ENCODE measurements at regions not wholly inside any gene's neighbourhood (a gene's known extent, or its start where the extent isn't known, plus 50 kb on each side); places are given as distances from the start of the nearest gene placed in this dataset.

DNA sequence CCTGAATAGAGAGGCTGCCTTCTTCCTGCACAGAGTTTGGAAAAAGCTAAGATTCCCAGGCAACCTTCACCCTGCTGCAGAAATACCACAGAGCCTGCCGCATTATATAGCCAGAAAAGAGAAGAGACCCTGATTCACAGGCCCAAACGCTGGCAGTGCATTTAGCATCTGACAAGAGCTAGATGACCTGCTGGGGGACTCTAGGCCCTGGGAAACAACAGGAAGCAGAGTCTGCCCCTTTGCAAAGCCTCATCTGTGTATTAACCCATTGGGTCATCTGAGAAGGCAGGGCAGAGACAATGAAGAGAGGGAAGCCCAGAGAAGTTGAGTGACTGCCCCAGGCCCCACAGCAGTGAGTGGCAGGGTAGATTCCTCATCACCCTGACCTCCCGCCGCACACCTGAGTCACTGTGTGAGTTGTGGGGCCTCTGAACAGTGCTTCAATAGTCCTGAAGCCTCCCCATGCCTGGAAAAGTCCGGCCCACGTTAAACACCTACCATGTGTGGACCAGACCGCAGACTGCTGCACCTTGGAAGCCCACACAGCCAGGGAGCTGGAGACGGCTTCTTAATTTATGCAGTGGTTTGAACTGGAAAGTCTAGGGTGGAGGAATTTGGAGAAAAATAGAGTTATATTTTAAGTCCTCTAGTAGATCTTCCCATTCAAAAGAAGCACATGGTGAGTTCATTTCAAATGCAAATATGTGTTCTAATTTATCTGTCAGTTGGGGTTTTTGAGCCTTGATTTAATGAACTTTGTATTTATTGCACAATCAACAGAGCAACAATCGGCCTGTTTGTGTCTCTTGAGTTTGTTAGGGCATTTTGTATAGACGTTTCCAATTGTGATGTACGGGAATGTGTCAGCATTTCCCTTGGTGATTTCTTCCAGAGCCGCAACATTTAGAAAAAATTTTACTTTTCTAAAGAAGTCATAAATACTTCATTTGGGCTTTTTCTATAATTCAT, 80.4 kb upstream of the GPR26 start:
- no peak for ATAC-seq
- Histone ChIP-seq H3K4me3 (no peak overlapping the region), H3K27me3 (peaks cover 14 to 61% of the 10 kb centered on the region in 2 donors), H3K27ac (no peak overlapping the region), H3K9me3 (no peaks in the 10 kb centered on the region), H3K36me3 (no peaks in the 10 kb centered on the region), H3K4me1 (no peaks in the 10 kb centered on the region)
- intact Hi-C loops (cut with DNase I) = loop anchor here in 1 of 2 donors (2.0 kb wide), 1 partner anchor 381 kb away; no protein-coding TSS in a partner anchor
- no peak for TF ChIP-seq CTCF (IDR thresholded peaks at IDR 0.05)
- DNase-seq = no peak

GRCh38 chr10:123587110-123587509, 79.0 kb upstream of the GPR26 start:
- H3K9me3 ChIP-seq = no peaks in the 10 kb centered on the region
- no peaks in the 10 kb centered on the region for H3K36me3 ChIP-seq
- H3K27me3 ChIP-seq = peaks cover 14 to 47% of the 10 kb centered on the region in 2 donors
- DNase-seq (no peak), ATAC-seq (no peak)
- no peaks in the 10 kb centered on the region for H3K4me1 ChIP-seq
- H3K27ac ChIP-seq = no peak overlapping the region
- intact Hi-C loops (cut with DNase I) = no loop called here
- no peak for TF ChIP-seq CTCF (IDR thresholded peaks at IDR 0.05)
- no peak overlapping the region for H3K4me3 ChIP-seq

DNA sequence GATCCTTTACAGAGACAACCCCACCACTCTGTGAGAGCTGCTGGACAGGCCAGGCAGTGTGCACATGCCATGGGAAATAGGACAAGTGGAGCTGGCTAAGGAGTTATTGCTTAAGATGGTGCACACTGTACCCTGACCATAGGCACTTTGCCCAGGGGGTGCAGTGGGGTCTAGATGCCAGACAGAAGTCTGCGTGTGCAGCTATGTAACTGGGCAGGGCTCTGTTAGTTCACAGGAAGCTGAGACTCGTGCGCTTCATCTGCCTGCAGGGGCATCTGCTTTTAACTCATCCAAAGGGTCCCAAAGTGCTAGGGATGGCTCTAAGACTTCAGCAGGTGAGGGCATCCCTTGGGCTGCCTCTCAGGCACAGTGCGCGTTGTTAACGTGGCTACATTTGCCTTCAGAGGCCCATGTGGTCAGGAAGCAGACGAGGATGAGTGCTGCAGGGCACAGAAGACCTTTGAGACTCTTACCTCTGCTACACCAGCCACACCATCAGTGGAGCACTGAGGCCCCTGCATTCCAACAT, 77.7 kb upstream of the GPR26 start:
- H3K36me3 ChIP-seq = no peaks in the 10 kb centered on the region
- H3K4me1 ChIP-seq = no peaks in the 10 kb centered on the region
- no peak overlapping the region for H3K4me3 ChIP-seq
- DNase-seq (no peak), ATAC-seq (no peak)
- peaks cover 4 to 35% of the 10 kb centered on the region in 2 donors for H3K27me3 ChIP-seq
- H3K27ac ChIP-seq = no peak overlapping the region
- TF ChIP-seq CTCF (IDR thresholded peaks at IDR 0.05) = no peak
- intact Hi-C loops (cut with DNase I) = no loop called here
- H3K9me3 ChIP-seq = peaks cover 0 to 2% of the 10 kb centered on the region in 2 donors

DNA sequence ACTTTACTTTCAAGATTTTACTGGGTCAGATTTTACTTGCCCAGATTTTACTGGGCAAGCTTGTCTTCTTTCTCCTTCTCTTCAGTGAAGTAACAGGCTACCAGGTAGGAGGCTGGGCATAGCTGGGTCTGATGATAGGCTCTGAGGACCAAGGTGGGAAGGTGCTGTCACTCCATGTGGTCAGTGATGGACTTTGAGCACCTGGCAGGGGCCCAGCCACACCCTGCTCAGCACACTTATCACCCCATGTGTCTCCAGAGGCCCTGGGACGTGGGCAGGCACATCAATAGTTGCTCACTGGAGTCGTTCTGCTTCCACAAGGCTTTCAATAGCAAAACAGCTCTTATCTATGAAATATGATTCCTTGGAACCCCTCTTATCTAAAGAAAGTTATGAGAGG, 70.5 kb upstream of the GPR26 start:
- no peaks in the 10 kb centered on the region for H3K4me1 ChIP-seq
- intact Hi-C loops (cut with DNase I) = no loop called here
- no peak overlapping the region for H3K4me3 ChIP-seq
- ATAC-seq (no peak), DNase-seq (no peak)
- no peak for TF ChIP-seq CTCF (IDR thresholded peaks at IDR 0.05)
- no peak overlapping the region for H3K27ac ChIP-seq
- no peaks in the 10 kb centered on the region for H3K36me3 ChIP-seq
- H3K27me3 ChIP-seq = peaks cover 0 to 6% of the 10 kb centered on the region in 2 donors
- peaks cover 0 to 2% of the 10 kb centered on the region in 2 donors for H3K9me3 ChIP-seq

GRCh38 chr10:123597676-123598075, 68.5 kb upstream of the GPR26 start:
- Histone ChIP-seq H3K4me3 (no peak overlapping the region), H3K27ac (no peak overlapping the region), H3K4me1 (no peaks in the 10 kb centered on the region), H3K9me3 (no peaks in the 10 kb centered on the region), H3K27me3 (peaks cover 0 to 6% of the 10 kb centered on the region in 2 donors), H3K36me3 (no peaks in the 10 kb centered on the region)
- no peak for TF ChIP-seq CTCF (IDR thresholded peaks at IDR 0.05)
- intact Hi-C loops (cut with DNase I) = no loop called here
- DNase-seq = no peak
- no peak for ATAC-seq

All from left lung (tissue), 4 donors.